Inferior parietal cortex (tissue), 1 donor: ENCODE measurements at regions not wholly inside any gene's neighbourhood (a gene's known extent, or its start where the extent isn't known, plus 50 kb on each side); places are given as distances from the start of the nearest gene placed in this dataset.
"Not testable (repeated sequence)": the region's sequence is repeated elsewhere in the genome, so short reads cannot be mapped to it uniquely, and the experiment has no call there.

Experiments used
- DNase-seq: peaks from one replicate; pipeline ENCODE4 v3.0.0-alpha.2; 2016; ENCODE audit errors: extremely low spot score

- no peak for DNase-seq
These were observed 188.3 kb downstream of the MIB1 start for GRCh38 chr18:21928925-21929324.

GRCh38 chr18:21930177-21930576 is 189.6 kb downstream of the MIB1 start:
- no peak for DNase-seq

- no peak for DNase-seq
These were observed 193.6 kb downstream of the MIB1 start for GRCh38 chr18:21933931-21934765.

- DNase-seq = no peak
These were observed 194.1 kb downstream of the MIB1 start for GRCh38 chr18:21934766-21935015.

- no peak for DNase-seq
These were observed 202.9 kb downstream of the MIB1 start for GRCh38 chr18:21943456-21943855.

- no peak for DNase-seq
These were observed 208.9 kb downstream of the MIB1 start for GRCh38 chr18:21949326-21950015.

- peak; percentile 79 for DNase-seq
These were observed 213.4 kb upstream of the GATA6 start for GRCh38 chr18:21955757-21956652.

- no peak for DNase-seq
These were observed 211.1 kb upstream of the GATA6 start for GRCh38 chr18:21958263-21958662.

GRCh38 chr18:21958707-21959450 is 210.5 kb upstream of the GATA6 start:
- no peak for DNase-seq

- DNase-seq = no peak
These were observed 209.2 kb upstream of the GATA6 start for GRCh38 chr18:21960189-21960588.

- DNase-seq = no peak
These were observed 206.1 kb upstream of the GATA6 start for GRCh38 chr18:21963336-21963735.

GRCh38 chr18:21968338-21968737 is 201.1 kb upstream of the GATA6 start:
- DNase-seq = no peak

- no peak for DNase-seq
These were observed 197.1 kb upstream of the GATA6 start for GRCh38 chr18:21972281-21972680.

- DNase-seq = not testable (repeated sequence)
These were observed 193.4 kb upstream of the GATA6 start for GRCh38 chr18:21975954-21976353.

GRCh38 chr18:21978546-21979170 is 190.7 kb upstream of the GATA6 start:
- no peak for DNase-seq

GRCh38 chr18:21979171-21979560 is 190.2 kb upstream of the GATA6 start:
- DNase-seq = no peak

- DNase-seq = no peak
These were observed 189.6 kb upstream of the GATA6 start for GRCh38 chr18:21979759-21980158.

GRCh38 chr18:21980744-21981143 is 188.6 kb upstream of the GATA6 start:
- DNase-seq = no peak

- not testable (repeated sequence) for DNase-seq
These were observed 187.9 kb upstream of the GATA6 start for GRCh38 chr18:21981489-21981888.

- no peak for DNase-seq
These were observed 178.3 kb upstream of the GATA6 start for GRCh38 chr18:21991081-21991534.

GRCh38 chr18:21991886-21992285 is 177.5 kb upstream of the GATA6 start:
- no peak for DNase-seq
